D721Med (cell line): ENCODE measurements at regions not wholly inside any gene's neighbourhood (a gene's known extent, or its start where the extent isn't known, plus 50 kb on each side); places are given as distances from the start of the nearest gene placed in this dataset.

Source experiments
- DNase-seq: peaks from one replicate; pipeline ENCODE4 v3.0.0; 2011; ENCODE audit warnings: low spot score; ENCODE audit not compliant: insufficient read length
- FAIRE-seq: peaks from 2 replicates; lab custom pipeline; 2011; peaks lifted over from hg19 to GRCh38; lab: Jason Lieb, UNC
- TF ChIP-seq, protein P1 (sequence below): IDR thresholded peaks from 2 replicates; pipeline ENCODE4 v1.5.1; 2012; ENCODE audit warnings: mild to moderate bottlenecking, control low read depth; ENCODE audit not compliant: insufficient read depth; ENCODE audit errors: missing control alignments

GRCh38 chr10:111877258-111877657 is 306.3 kb downstream of the GPAM start:
- DNase-seq (no peak), FAIRE-seq (no peak)
- TF ChIP-seq, protein P1, sequence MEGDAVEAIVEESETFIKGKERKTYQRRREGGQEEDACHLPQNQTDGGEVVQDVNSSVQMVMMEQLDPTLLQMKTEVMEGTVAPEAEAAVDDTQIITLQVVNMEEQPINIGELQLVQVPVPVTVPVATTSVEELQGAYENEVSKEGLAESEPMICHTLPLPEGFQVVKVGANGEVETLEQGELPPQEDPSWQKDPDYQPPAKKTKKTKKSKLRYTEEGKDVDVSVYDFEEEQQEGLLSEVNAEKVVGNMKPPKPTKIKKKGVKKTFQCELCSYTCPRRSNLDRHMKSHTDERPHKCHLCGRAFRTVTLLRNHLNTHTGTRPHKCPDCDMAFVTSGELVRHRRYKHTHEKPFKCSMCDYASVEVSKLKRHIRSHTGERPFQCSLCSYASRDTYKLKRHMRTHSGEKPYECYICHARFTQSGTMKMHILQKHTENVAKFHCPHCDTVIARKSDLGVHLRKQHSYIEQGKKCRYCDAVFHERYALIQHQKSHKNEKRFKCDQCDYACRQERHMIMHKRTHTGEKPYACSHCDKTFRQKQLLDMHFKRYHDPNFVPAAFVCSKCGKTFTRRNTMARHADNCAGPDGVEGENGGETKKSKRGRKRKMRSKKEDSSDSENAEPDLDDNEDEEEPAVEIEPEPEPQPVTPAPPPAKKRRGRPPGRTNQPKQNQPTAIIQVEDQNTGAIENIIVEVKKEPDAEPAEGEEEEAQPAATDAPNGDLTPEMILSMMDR: no peak

GRCh38 chr10:111879969-111880368 is 303.6 kb downstream of the GPAM start:
- TF ChIP-seq, protein P1: no peak
- FAIRE-seq (no peak), DNase-seq (no peak)

DNA sequence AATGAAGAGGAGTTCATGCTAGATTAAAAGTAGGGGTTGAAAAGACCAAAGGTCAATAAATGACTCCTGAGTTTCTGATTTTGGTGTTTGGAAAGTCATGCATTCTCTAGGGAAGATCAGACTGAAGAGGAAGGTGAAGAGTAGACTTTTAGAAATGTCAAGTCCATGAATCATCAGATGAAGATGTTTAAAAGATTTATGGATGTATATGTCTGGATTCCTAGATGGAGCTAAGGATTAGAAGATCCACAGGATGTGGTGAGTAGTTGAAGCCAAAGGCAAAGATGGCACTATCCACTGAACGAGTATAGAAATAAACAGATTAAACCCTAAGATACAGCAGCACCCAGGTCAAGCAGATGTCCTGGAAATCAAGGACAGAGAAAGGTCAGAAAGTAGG is 298.5 kb downstream of the GPAM start:
- no peak for FAIRE-seq

GRCh38 chr10:111885919-111886318 is 297.6 kb downstream of the GPAM start:
- DNase-seq (no peak), FAIRE-seq (no peak)
- TF ChIP-seq, protein P1: no peak

More for the DNA sequence above, 298.5 kb downstream of the GPAM start:
- no peak for DNase-seq
- TF ChIP-seq, protein P1: no peak

DNA sequence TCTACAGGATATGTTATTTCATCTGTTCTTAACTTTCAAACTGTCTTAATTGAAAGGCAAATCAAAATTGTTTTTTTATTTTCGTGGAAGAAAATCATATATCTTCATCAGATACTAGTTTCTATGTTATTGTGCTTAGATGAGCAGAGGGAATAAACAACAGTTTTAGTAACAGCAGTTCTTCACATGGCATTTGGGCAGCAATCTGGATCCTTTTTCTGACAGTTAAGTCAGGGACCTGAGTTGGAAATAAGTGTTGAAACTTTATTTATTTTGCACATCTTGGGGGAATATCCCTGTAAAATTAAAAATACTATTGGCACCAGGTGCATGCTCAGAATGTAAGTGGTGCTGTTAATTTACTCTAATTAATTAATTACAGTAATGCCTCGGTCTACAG is 296.3 kb downstream of the GPAM start:
- no peak for FAIRE-seq

GRCh38 chr10:111890046-111890445 is 293.5 kb downstream of the GPAM start:
- no peak for FAIRE-seq
- TF ChIP-seq, protein P1: no peak
- no peak for DNase-seq

More for the DNA sequence above, 296.3 kb downstream of the GPAM start:
- TF ChIP-seq, protein P1: no peak
- no peak for DNase-seq

GRCh38 chr10:111916011-111916410 is 267.6 kb downstream of the GPAM start:
- TF ChIP-seq, protein P1: no peak
- FAIRE-seq (no peak), DNase-seq (no peak)
